HUDEP-2 (cell line): ENCODE measurements at regions not wholly inside any gene's neighbourhood (a gene's known extent, or its start where the extent isn't known, plus 50 kb on each side); places are given as distances from the start of the nearest gene placed in this dataset.

Experiments used
- DNase-seq, 76 experiments: peaks; one replicate each; lab custom pipeline; 2025; ENCODE audit not compliant: unreplicated experiment in 76 of 76; lab: John Stamatoyannopoulos, UW

GRCh38 chrX:116605576-116605975, 142.8 kb upstream of the CT83 start:
- DNase-seq = no peak

- DNase-seq = peak in 17 of 76 experiments; percentile 0 to 44 (median 3)
Observed at GRCh38 chrX:116596010-116596409, 133.2 kb upstream of the CT83 start.
